ENCODE measurements at regions not wholly inside any gene's neighbourhood (a gene's known extent, or its start where the extent isn't known, plus 50 kb on each side); places are given as distances from the start of the nearest gene placed in this dataset.

GRCh38 chr18:66109981-66110380 lies 359.2 kb downstream of the CDH7 start:
- Histone ChIP-seq H3K56ac (replicated peaks; ENCODE audit: insufficient read length, low read depth, low read length) (no peak overlapping the region), H3K79me1 (ENCODE audit: low read depth, low read length) (no peaks in the 10 kb centered on the region), H2BK120ac (replicated peaks; ENCODE audit: low read depth, low read length) (no peak overlapping the region), H4K8ac (ENCODE audit: extremely low read depth, insufficient read depth, low read length) (no peak overlapping the region), H3K4me3 (ENCODE audit: extremely low read depth in 1 of 4, insufficient read depth in 2 of 4, low read depth in 3 of 4, low read length in 4 of 4) (no peak overlapping the region), H4K5ac (ENCODE audit: insufficient read length, low read depth, low read length) (no peak overlapping the region), H2AK5ac (ENCODE audit: low read depth, low read length) (no peak overlapping the region), H3K27me3 (replicated peaks in 1 of 4; ENCODE audit: control insufficient read depth in 3 of 4, extremely low read depth in 1 of 4, insufficient read depth in 3 of 4, low read length in 3 of 4) (no peaks in the 10 kb centered on the region), H4K20me1 (replicated peaks in 1 of 2; ENCODE audit: control insufficient read depth in 1 of 2, insufficient read depth in 2 of 2, low read length in 2 of 2) (no peaks in the 10 kb centered on the region), H2BK20ac (ENCODE audit: low read length) (no peak overlapping the region), H2AFZ (ENCODE audit: low read length) (no peak overlapping the region), H3K27ac (ENCODE audit: low read depth, low read length) (no peak overlapping the region), H3K36me3 (ENCODE audit: control insufficient read depth in 2 of 4, insufficient read depth in 4 of 4, low read length in 3 of 4) (no peaks in the 10 kb centered on the region), H3K4me2 (ENCODE audit: insufficient read depth in 1 of 2, low read depth in 2 of 2, low read length in 2 of 2) (no peak overlapping the region), H3K9me3 (ENCODE audit: insufficient read depth in 2 of 2, low read depth in 1 of 2, low read length in 1 of 2) (no peaks in the 10 kb centered on the region; a peak in 1 of 4 replicates), H3K9ac (replicated peaks in 1 of 4; ENCODE audit: extremely low read depth in 1 of 4, low read depth in 3 of 4, low read length in 3 of 4) (no peak overlapping the region), H3K14ac (ENCODE audit: insufficient read length) (no peak overlapping the region), H4K91ac (replicated peaks; ENCODE audit: insufficient read length, low read length) (no peak overlapping the region), H3K23ac (ENCODE audit: insufficient read length) (no peak overlapping the region), H3K4me1 (replicated peaks in 1 of 4; ENCODE audit: control insufficient read depth in 3 of 4, insufficient read depth in 4 of 4, low read length in 3 of 4) (peaks cover 0 to 2% (median 0%) of the 10 kb centered on the region in 4 experiments; a peak in 1 of 7 replicates), H2BK12ac (ENCODE audit: low read depth, low read length) (no peak overlapping the region), H2BK5ac (ENCODE audit: low read depth, low read length) (no peak overlapping the region), H3K79me2 (ENCODE audit: control insufficient read depth in 1 of 2, insufficient read depth in 2 of 2, low read length in 2 of 2) (no peaks in the 10 kb centered on the region), H2BK15ac (ENCODE audit: low read length) (no peak overlapping the region), H3K4ac (replicated peaks; ENCODE audit: insufficient read length, low read depth, low read length) (no peak overlapping the region), H3K18ac (ENCODE audit: extremely low read depth, low read length) (no peak overlapping the region), H3K23me2 (ENCODE audit: low read depth, low read length) (no peaks in the 10 kb centered on the region)
- WGBS, 2 experiments (ENCODE audit: extremely low coverage in 1 of 2, insufficient coverage in 1 of 2, insufficient read length in 1 of 2, insufficient replicate concordance in 2 of 2, low coverage in 1 of 2, low lambda C conversion rate in 2 of 2, missing lambda C conversion rate in 1 of 2): 93% methylated on average over 1 of the region's 1 CpG; no CpG with 5 or more reads in 1 of the 2 experiments
- CTCF ChIA-PET (ENCODE audit: partially characterized antibody): no interaction called here
- POLR2A ChIA-PET (ENCODE audit: partially characterized antibody): no interaction called here
- DNase-seq (ENCODE audit: low read depth in 1 of 2, low spot score in 2 of 2) (no peak), FAIRE-seq (no peak)
- TF ChIP-seq BACH1 (IDR thresholded peaks at IDR 0.05; ENCODE audit: low read length): no peak
- TF ChIP-seq KDM5A (IDR thresholded peaks at IDR 0.05; ENCODE audit: low read length): no peak
- TF ChIP-seq CBX5 (IDR thresholded peaks at IDR 0.05; ENCODE audit: low read depth, low read length): no peak
- TF ChIP-seq EZH2 (IDR thresholded peaks at IDR 0.05; ENCODE audit: low read depth, low read length, severe bottlenecking): no peak
- TF ChIP-seq JUN (IDR thresholded peaks at IDR 0.05; ENCODE audit: low read depth, low read length): no peak
- TF ChIP-seq ATF3 (IDR thresholded peaks at IDR 0.05; ENCODE audit: insufficient read depth, low read depth, low read length): no peak
- TF ChIP-seq JUND (IDR thresholded peaks at IDR 0.05; ENCODE audit: low read length): no peak
- TF ChIP-seq PHF8 (conservative IDR thresholded peaks at IDR 0.05; ENCODE audit: low read depth, low read length): no peak
- no peak for TF ChIP-seq RNF2 (IDR thresholded peaks at IDR 0.05; ENCODE audit: borderline replicate concordance, low read depth, low read length, missing control alignments, poor library complexity, severe bottlenecking)
- no peak for TF ChIP-seq EP300 (IDR thresholded peaks at IDR 0.05; ENCODE audit: borderline replicate concordance in 1 of 2, low read depth in 2 of 2, low read length in 2 of 2)
- no peak for TF ChIP-seq FOSL1 (IDR thresholded peaks at IDR 0.05; ENCODE audit: insufficient read depth, low read depth, low read length)
- TF ChIP-seq EGR1 (IDR thresholded peaks at IDR 0.05; ENCODE audit: borderline replicate concordance, low read depth, low read length): no peak
- TF ChIP-seq GABPA (IDR thresholded peaks at IDR 0.05; ENCODE audit: borderline replicate concordance, insufficient read depth, low read length): no peak
- TF ChIP-seq CHD2 (IDR thresholded peaks at IDR 0.05; ENCODE audit: low read length): no peak
